ENCODE measurements at regions not wholly inside any gene's neighbourhood (a gene's known extent, or its start where the extent isn't known, plus 50 kb on each side); places are given as distances from the start of the nearest gene placed in this dataset.

DNA sequence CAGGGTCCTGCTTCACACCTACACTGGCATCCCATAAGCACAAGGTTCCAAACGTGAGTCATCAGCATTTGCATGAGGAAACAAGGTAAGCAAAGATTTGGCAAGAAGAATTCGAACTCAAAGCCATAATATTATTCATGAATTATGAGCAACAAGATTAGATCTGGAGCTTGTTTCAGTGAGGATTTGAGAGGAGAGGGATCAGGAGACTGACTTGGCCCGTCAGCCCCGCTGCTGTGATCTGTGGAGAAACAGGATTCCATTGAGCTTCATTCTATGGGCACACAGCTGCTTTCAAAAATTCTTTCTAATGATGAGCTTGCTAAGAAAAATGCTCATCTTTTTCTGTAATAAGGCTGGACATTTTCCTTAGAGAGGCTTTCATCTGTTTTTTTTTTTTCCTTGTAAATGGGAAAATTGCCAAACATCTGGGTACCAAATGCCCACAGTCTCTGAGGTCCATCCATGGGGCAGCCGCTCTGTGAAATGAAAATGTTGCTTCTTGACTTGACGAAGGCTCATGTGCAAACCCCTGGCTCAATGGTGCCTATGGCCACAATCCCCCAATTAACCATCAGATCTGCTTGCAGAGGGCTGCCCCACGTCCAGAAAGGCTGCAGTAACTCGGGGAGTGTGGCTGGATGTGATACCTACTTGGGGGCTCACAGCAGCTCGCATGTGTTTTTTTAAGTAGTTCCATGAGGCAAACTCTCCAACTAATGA, 179.3 kb downstream of the TMEM18 start:
- TF ChIP-seq, protein P1, sequence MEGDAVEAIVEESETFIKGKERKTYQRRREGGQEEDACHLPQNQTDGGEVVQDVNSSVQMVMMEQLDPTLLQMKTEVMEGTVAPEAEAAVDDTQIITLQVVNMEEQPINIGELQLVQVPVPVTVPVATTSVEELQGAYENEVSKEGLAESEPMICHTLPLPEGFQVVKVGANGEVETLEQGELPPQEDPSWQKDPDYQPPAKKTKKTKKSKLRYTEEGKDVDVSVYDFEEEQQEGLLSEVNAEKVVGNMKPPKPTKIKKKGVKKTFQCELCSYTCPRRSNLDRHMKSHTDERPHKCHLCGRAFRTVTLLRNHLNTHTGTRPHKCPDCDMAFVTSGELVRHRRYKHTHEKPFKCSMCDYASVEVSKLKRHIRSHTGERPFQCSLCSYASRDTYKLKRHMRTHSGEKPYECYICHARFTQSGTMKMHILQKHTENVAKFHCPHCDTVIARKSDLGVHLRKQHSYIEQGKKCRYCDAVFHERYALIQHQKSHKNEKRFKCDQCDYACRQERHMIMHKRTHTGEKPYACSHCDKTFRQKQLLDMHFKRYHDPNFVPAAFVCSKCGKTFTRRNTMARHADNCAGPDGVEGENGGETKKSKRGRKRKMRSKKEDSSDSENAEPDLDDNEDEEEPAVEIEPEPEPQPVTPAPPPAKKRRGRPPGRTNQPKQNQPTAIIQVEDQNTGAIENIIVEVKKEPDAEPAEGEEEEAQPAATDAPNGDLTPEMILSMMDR (IDR thresholded peaks at IDR 0.05; ENCODE audit: extremely low read depth in 1 of 2, insufficient read depth in 1 of 2, low read depth in 1 of 2, low read length in 2 of 2) = no peak
- TF ChIP-seq, protein P2, sequence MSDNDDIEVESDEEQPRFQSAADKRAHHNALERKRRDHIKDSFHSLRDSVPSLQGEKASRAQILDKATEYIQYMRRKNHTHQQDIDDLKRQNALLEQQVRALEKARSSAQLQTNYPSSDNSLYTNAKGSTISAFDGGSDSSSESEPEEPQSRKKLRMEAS (IDR thresholded peaks at IDR 0.05; ENCODE audit: insufficient read depth, insufficient read length) = no peak
- TF ChIP-seq GATA2 (IDR thresholded peaks at IDR 0.05; ENCODE audit: insufficient read depth, insufficient read length, low read depth, low read length) (no peak), EZH2 (IDR thresholded peaks at IDR 0.05; ENCODE audit: borderline replicate concordance, low read depth, low read length, severe bottlenecking) (no peak), POLR2AphosphoS5 (IDR thresholded peaks at IDR 0.05; ENCODE audit: insufficient read depth, low read depth, low read length) (no peak), JUN (IDR thresholded peaks at IDR 0.05; ENCODE audit: borderline replicate concordance, insufficient read depth, insufficient read length, low read depth) (no peak), POLR2A (IDR thresholded peaks at IDR 0.05; ENCODE audit: low read depth, low read length) (no peak)

All from endothelial cell of umbilical vein (primary cell).